SH-SY5Y (cell line): ENCODE measurements at regions not wholly inside any gene's neighbourhood (a gene's known extent, or its start where the extent isn't known, plus 50 kb on each side); places are given as distances from the start of the nearest gene placed in this dataset.
A peak's percentile ranks its signal among the peaks of the same experiment; 100 is the strongest.

Experiments used
- GATA2 ChIP-seq: IDR thresholded peaks from 2 replicates; pipeline ENCODE4 v1.6.1; 2011; ENCODE audit warnings: mild to moderate bottlenecking, low read depth, low read length
- GATA3 ChIP-seq: IDR thresholded peaks from 2 replicates; pipeline ENCODE4 v1.6.1; 2011; ENCODE audit warnings: low read depth, mild to moderate bottlenecking, low read length, moderate library complexity

- no peak for TF ChIP-seq GATA2
- TF ChIP-seq GATA3 = no peak
Observed at GRCh38 chr3:61356685-61357084, 105.4 kb upstream of the FHIT start.

- TF ChIP-seq GATA2 = peak; percentile 71; the same call in 1 of the 2 replicates
- peak; percentile 93 for TF ChIP-seq GATA3
Observed at GRCh38 chr3:61357902-61358301, 106.7 kb upstream of the FHIT start.

DNA sequence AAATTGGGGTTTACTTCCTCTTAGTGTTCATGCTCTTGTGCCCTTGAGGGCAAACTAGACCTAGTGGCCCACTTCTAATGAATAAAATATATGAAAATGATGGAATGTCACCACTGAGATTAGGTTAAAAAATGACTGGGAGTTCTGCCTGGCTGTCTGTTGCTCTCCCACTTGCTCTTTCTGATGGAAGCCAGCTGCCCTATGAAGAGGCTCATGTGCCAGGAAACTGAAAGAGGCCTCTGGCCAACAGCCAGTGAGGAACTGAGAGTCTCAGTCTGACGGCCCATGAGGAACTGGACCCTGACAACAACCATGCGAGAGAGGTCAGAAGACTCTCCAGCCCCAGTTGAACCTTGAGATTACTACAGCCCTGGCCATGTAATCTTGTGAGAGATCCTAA is 107.1 kb upstream of the FHIT start:
- TF ChIP-seq GATA2 (peak; percentile 57; the same call in 1 of the 2 replicates), GATA3 (no peak)

DNA sequence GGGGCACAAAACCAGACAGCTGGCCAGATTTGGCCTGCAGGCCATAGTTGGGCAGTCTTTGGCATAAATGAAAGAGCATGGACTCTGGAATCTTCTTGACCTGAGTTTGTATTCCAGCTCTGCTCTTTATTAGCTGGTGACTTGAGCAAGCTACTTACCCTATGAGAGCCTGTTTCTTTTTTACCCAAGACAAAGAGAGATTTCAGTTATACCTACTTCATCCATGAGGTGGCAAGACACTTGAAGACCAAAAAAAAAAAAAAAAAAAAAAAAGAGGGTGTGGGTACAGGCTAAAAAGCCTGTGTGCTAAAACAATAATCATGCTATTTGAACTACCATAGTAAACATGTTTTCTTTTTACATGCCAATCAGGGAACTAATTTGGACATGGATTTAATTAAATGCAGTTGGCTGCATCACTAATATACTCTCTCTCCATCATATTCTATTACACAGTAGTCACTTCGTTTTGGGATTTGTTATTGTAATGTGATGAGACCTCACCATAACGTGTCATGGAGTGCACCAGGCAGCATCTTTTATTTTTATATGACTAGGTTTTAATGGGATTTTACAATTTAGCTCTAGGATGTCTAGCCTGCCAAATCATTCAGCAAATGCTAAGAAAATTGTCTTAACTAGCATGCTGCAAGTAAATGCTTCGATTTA is 109.2 kb upstream of the FHIT start:
- TF ChIP-seq GATA3 (no peak), GATA2 (no peak)

- TF ChIP-seq GATA3 (no peak), GATA2 (no peak)
Observed at GRCh38 chr3:61369678-61370077, 118.4 kb upstream of the FHIT start.

DNA sequence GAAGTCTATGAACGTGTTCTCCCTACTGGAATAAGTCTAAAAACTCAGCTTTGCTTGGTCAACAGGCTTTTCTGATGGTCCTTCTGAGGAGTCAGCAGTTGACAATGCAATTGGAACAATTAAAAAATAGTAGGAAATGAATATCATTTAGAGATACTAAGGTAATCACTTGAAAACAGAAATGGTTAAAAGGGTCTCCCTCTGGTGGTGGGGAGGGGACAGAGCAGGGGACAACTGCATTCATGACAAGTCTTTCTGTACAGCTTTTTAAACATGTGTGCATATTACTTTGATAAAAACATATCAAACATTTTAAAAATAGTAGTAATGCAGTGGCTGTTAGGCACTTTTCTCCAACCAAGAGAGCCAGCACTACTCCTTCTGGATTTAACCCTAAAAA is 119.9 kb upstream of the FHIT start:
- no peak for TF ChIP-seq GATA2
- no peak for TF ChIP-seq GATA3

DNA sequence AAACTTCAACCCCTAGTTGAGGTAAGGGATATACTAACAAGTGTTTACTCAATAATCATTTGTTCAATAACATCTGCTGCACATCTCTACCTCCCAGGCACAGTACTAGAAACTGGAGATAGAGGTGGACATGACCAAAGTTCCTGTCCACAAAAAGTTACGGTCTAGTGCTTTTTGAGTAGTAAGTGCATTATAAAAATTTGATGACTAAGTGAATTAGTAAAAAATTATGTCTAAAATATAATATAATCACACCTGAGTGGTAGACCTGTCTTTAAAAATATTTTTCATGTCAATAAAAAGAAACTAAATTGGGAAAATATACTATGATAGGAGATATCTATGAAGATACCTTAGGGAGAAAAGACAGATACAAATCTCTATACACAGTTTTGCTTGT is 121.5 kb upstream of the FHIT start:
- TF ChIP-seq GATA2 = no peak
- TF ChIP-seq GATA3 = no peak

DNA sequence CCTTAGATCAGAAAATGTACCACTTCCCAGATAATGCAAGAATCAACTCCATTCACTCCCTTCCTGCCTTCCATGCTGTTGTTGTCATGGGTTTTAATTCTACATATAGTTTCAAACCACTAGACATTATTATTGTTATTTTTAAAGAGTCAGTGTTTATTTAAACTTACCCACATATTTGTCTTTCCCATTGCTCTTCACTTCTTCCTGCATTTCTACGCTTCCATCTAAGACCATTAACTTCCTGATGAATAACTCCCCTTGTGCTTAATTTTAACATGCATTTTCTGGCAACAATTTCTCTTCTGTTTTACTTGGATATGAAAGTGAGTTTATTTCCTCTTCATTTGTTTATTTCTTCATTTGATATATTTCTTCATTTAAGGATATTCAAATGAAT is 127.1 kb upstream of the FHIT start:
- TF ChIP-seq GATA2 (no peak), GATA3 (no peak)

DNA sequence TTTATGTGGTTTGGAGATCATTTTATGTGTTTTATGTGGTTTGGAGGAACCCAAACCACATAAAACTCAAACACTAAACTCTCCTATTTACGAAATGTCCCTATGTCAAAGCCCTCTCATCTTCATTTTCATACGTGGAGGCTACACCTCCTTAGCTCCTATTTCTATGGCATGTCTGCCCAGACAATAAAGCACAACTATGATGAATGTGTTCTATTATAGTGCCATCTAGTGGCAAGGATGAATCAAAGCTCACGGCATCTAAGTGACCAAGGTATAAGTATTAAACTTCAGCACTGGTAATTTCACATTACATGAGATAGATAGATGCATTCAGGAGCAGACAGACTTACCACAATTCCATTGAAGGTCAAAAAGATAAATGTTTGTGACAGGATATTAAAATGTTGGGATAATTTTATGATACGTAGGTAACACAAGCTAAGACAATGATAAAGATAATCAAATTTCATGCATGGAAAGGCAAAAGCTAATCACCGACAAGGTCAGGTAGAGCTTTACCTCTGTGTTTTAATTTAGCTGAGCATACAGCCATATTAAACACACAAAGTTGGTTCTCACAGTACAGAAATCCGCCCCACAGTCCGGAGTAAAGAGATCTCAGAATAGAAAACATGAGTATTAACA is 130.6 kb upstream of the FHIT start:
- TF ChIP-seq GATA3 = no peak
- TF ChIP-seq GATA2 = no peak

DNA sequence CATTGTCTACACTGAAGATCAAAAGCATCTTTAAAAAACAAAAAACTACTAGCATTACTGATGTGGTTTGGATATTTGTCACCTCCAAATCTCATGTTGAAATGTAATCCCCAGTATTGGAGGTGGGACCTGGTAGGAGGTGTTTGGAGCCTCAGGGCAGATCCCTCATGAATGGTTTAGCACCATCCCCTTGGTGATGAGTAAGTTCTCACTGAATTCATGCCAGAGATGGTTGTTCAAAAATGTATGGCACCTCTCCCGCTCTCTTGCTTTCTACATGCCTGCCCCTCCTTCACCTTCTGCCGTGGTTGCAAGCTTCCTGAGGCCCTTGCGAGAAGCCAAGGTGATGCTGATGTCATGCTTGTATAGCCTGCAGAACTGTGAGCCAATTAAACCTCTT is 136.6 kb upstream of the FHIT start:
- no peak for TF ChIP-seq GATA3
- TF ChIP-seq GATA2 = no peak

- TF ChIP-seq GATA3 = no peak
- no peak for TF ChIP-seq GATA2
Observed at GRCh38 chr3:61401359-61401758, 150.1 kb upstream of the FHIT start.

- TF ChIP-seq GATA3 (no peak), GATA2 (no peak)
Observed at GRCh38 chr3:61407397-61407796, 154.0 kb upstream of the PTPRG start.

DNA sequence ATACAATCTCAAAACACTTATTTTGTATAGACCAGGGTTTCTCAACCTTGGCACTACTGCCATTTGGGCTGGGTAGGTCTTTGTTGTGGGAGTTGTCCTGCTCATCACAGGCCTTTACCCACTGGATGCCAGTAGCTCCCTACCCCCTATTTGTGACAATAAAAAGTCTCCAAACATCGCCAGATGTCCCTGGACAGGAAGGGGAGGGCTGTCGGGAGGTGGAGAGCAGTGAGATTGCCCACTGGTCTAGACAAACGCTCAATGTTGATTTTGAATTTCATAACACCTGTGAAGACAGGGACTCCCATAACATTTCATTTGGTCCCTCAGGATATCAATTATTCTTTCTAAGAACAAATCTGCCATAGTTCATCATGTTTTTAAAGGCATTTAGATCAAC is 151.7 kb upstream of the PTPRG start:
- TF ChIP-seq GATA2 (no peak), GATA3 (no peak)

- no peak for TF ChIP-seq GATA3
- TF ChIP-seq GATA2 = no peak
Observed at GRCh38 chr3:61411009-61411662, 150.2 kb upstream of the PTPRG start.

DNA sequence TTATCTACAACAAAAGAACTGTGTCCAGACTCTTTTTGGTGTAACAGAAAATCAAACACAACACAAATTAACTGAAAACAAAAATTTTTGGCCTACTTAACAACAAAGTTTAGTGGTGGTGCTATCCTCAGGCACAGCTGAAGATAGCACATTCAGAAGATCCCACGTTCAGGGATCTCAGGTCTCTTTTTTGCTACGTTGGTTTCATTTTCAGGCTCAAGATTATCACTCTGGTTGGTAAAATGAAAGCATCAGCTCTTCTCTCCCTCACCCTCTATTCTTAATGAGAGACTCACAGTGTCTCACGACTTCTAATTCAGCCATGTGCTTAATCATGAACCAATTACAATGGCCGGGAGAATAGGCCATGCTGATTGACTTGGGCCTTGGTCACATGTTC is 146.9 kb upstream of the PTPRG start:
- TF ChIP-seq GATA3 = no peak
- no peak for TF ChIP-seq GATA2

DNA sequence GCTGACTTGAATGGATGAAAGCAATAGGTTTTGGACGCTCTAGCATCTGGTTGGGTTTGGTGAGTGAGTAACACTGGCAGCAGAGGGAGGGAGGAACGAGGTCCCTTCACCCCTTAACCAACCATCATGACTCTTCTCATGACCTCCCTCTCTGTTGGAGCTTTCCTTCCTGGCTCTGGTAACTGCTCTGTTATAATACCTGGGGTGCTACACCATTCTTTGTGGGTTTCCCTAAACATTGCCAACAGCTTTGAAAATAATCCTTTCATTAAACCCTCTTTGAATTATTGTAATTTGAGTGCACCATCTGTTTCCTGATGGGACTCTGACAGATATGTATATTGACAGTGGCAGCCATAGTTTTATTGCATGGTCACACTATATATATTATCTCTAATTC is 146.2 kb upstream of the PTPRG start:
- no peak for TF ChIP-seq GATA2
- no peak for TF ChIP-seq GATA3
